ENCODE measurements at regions not wholly inside any gene's neighbourhood (a gene's known extent, or its start where the extent isn't known, plus 50 kb on each side); places are given as distances from the start of the nearest gene placed in this dataset.

DNA sequence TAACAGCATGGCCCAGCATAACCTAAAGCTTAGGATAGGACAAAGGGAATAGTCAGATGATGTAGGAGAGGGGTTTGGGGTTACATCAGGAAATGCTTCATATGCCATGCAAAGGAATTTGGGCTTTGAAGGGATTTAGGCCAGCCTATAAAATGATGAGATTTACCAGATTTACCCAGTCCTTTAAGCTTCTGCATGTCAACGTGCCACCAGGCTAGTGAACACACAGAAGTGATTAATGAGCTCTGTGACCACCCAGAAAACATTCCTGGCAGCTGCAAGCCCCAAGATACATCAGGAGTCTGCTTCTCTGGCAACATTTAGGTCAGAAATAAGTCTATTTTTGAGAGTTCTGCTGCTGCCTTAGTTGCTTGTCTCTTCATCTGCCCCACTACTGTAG lies 118.3 kb downstream of the LRIG3 start:
- Histone ChIP-seq H3K9me1 (ENCODE audit: insufficient read depth, low read length) (no peaks in the 10 kb centered on the region), H3K4ac (ENCODE audit: low read depth, low read length) (no peak overlapping the region), H2BK120ac (ENCODE audit: low read depth, low read length) (no peak overlapping the region), H2AFZ (replicated peaks; ENCODE audit: low read length, poor library complexity) (no peak overlapping the region), H2BK5ac (ENCODE audit: low read depth, low read length, poor library complexity, severe bottlenecking) (no peak overlapping the region), H4K8ac (ENCODE audit: low read depth in 2 of 2, low read length in 2 of 2) (no peak overlapping the region), H3K4me2 (ENCODE audit: low read depth, low read length) (no peak overlapping the region), H3K4me3 (ENCODE audit: insufficient read depth, low read depth, low read length) (no peak overlapping the region), H4K5ac (ENCODE audit: low read depth, low read length) (no peak overlapping the region), H4K20me1 (ENCODE audit: insufficient read depth, low read length) (no peaks in the 10 kb centered on the region), H3K23ac (ENCODE audit: low read depth, low read length) (no peak overlapping the region), H3K79me1 (ENCODE audit: low read depth in 1 of 2, low read length in 2 of 2) (no peaks in the 10 kb centered on the region), H2BK20ac (ENCODE audit: low read depth, low read length) (no peak overlapping the region), H2AK9ac (replicated peaks; ENCODE audit: low read depth, low read length, poor library complexity) (no peak overlapping the region), H3K14ac (replicated peaks; ENCODE audit: low read depth, low read length) (no peak overlapping the region), H2BK15ac (ENCODE audit: low read depth, low read length) (no peak overlapping the region; the same call in 2 of the 3 replicates), H3K56ac (ENCODE audit: extremely low read depth, insufficient read depth, low read length) (no peak overlapping the region), H3K27me3 (ENCODE audit: control insufficient read depth, insufficient read depth, low read length) (no peaks in the 10 kb centered on the region), H4K91ac (ENCODE audit: insufficient read depth, low read depth, low read length) (no peak overlapping the region), H3K9ac (ENCODE audit: low read depth, low read length) (no peak overlapping the region), H3K36me3 (ENCODE audit: control insufficient read depth, insufficient read depth, low read length) (no peaks in the 10 kb centered on the region), H2AK5ac (ENCODE audit: low read depth, low read length) (no peak overlapping the region), H3K4me1 (ENCODE audit: control insufficient read depth, insufficient read depth, low read length) (no peaks in the 10 kb centered on the region), H3K9me3 (ENCODE audit: control insufficient read depth, insufficient read depth, low read length) (no peaks in the 10 kb centered on the region), H3K27ac (ENCODE audit: insufficient read depth, low read length) (no peak overlapping the region), H3K18ac (ENCODE audit: low read depth, low read length) (no peak overlapping the region)
- ChIA-PET POLR2A (ENCODE audit: unreplicated experiment) (no interaction called here), CTCF (interaction anchor here (1.3 kb wide), 1 partner anchor 237 kb away, joined by 3 read pairs; no protein-coding TSS in a partner anchor)
- in situ Hi-C loops (cut with MboI; ENCODE audit: low sequenced_read_pairs) (no loop called here), dilution Hi-C loops (cut with HindIII; ENCODE audit: low sequenced_read_pairs, unreplicated experiment) (no loop called here), intact Hi-C loops (cut with micrococcal nuclease) (no loop called here)
- no peak for DNase-seq
- no peak for ATAC-seq (ENCODE audit: low read depth)
- TF ChIP-seq POLR2A (IDR thresholded peaks at IDR 0.05; ENCODE audit: low read depth, low read length): no peak
- no peak for TF ChIP-seq RAD21 (IDR thresholded peaks at IDR 0.05; ENCODE audit: low read length)
- no peak for TF ChIP-seq CHD1 (IDR thresholded peaks at IDR 0.05; ENCODE audit: low read depth, low read length)
- no peak for TF ChIP-seq MAFK (IDR thresholded peaks at IDR 0.05; ENCODE audit: low read depth, low read length)
- TF ChIP-seq, protein P1, sequence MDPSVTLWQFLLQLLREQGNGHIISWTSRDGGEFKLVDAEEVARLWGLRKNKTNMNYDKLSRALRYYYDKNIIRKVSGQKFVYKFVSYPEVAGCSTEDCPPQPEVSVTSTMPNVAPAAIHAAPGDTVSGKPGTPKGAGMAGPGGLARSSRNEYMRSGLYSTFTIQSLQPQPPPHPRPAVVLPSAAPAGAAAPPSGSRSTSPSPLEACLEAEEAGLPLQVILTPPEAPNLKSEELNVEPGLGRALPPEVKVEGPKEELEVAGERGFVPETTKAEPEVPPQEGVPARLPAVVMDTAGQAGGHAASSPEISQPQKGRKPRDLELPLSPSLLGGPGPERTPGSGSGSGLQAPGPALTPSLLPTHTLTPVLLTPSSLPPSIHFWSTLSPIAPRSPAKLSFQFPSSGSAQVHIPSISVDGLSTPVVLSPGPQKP (IDR thresholded peaks at IDR 0.05; ENCODE audit: borderline replicate concordance, low read depth, low read length): no peak
- no peak for TF ChIP-seq MXI1 (IDR thresholded peaks at IDR 0.05; ENCODE audit: borderline replicate concordance, low read depth, low read length)
- TF ChIP-seq FOS (IDR thresholded peaks at IDR 0.05; ENCODE audit: low read depth, low read length): no peak
- no peak for TF ChIP-seq RFX5 (IDR thresholded peaks at IDR 0.05; ENCODE audit: low read depth, low read length)
- no peak for TF ChIP-seq CEBPB (IDR thresholded peaks at IDR 0.05; ENCODE audit: low read depth, low read length)
- TF ChIP-seq NFE2L2 (IDR thresholded peaks at IDR 0.05; ENCODE audit: low read depth, low read length): no peak
- no peak for TF ChIP-seq RCOR1 (IDR thresholded peaks at IDR 0.05; ENCODE audit: insufficient replicate concordance, low read length)
- TF ChIP-seq SMC3 (IDR thresholded peaks at IDR 0.05; ENCODE audit: low read depth, low read length): no peak
- no peak for TF ChIP-seq BHLHE40 (IDR thresholded peaks at IDR 0.05; ENCODE audit: low read depth, low read length)
- TF ChIP-seq MAZ (IDR thresholded peaks at IDR 0.05; ENCODE audit: borderline replicate concordance, low read depth, low read length): no peak
- TF ChIP-seq, protein P2, sequence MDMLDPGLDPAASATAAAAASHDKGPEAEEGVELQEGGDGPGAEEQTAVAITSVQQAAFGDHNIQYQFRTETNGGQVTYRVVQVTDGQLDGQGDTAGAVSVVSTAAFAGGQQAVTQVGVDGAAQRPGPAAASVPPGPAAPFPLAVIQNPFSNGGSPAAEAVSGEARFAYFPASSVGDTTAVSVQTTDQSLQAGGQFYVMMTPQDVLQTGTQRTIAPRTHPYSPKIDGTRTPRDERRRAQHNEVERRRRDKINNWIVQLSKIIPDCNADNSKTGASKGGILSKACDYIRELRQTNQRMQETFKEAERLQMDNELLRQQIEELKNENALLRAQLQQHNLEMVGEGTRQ (IDR thresholded peaks at IDR 0.05; ENCODE audit: low read depth, low read length): no peak
- TF ChIP-seq, protein P3, sequence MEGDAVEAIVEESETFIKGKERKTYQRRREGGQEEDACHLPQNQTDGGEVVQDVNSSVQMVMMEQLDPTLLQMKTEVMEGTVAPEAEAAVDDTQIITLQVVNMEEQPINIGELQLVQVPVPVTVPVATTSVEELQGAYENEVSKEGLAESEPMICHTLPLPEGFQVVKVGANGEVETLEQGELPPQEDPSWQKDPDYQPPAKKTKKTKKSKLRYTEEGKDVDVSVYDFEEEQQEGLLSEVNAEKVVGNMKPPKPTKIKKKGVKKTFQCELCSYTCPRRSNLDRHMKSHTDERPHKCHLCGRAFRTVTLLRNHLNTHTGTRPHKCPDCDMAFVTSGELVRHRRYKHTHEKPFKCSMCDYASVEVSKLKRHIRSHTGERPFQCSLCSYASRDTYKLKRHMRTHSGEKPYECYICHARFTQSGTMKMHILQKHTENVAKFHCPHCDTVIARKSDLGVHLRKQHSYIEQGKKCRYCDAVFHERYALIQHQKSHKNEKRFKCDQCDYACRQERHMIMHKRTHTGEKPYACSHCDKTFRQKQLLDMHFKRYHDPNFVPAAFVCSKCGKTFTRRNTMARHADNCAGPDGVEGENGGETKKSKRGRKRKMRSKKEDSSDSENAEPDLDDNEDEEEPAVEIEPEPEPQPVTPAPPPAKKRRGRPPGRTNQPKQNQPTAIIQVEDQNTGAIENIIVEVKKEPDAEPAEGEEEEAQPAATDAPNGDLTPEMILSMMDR (conservative IDR thresholded peaks at IDR 0.05; ENCODE audit: low read depth, low read length): no peak
- 50% methylated on average over 1 of the region's 1 CpG; no CpG with 5 or more reads in 1 of the 2 experiments for WGBS, 2 experiments (ENCODE audit: extremely low coverage in 2 of 2, insufficient read length in 1 of 2)
- no TSS peak for BruUV-seq (replicated peaks)
